Neural cell (in vitro differentiated cells): ENCODE measurements at regions not wholly inside any gene's neighbourhood (a gene's known extent, or its start where the extent isn't known, plus 50 kb on each side); places are given as distances from the start of the nearest gene placed in this dataset.
A peak's percentile ranks its signal among the peaks of the same experiment; 100 is the strongest.

Experiments
- H2AFZ ChIP-seq: fragments of 200-600, 300-800 bp; sonication (generic), shearing (Covaris generic); 2 replicates; pipeline ENCODE4 v1.6.0; 2014; ENCODE audit warnings: low read depth, mild to moderate bottlenecking, antibody characterized with exemption, low read length, moderate library complexity
- H3F3A ChIP-seq: fragments of 200-600 bp; shearing (Covaris generic); 2 replicates; pipeline ENCODE4 v1.6.1; 2016; ENCODE audit warnings: mild to moderate bottlenecking, moderate library complexity, mixed read lengths, antibody characterized with exemption, low read length; ENCODE audit not compliant: insufficient read depth, poor library complexity, severe bottlenecking
- H3K27ac ChIP-seq: fragments of 200-600, 300-800 bp; sonication (generic), shearing (Covaris generic); 2 replicates; pipeline ENCODE4 v1.5.1; 2014; ENCODE audit warnings: mild to moderate bottlenecking, low read length, moderate library complexity
- H3K27me3 ChIP-seq: fragments of 300-800, 200-600 bp; sonication (generic), shearing (Covaris generic); 2 replicates; pipeline ENCODE4 v1.6.0; 2014; ENCODE audit warnings: mild to moderate bottlenecking, low read depth, low read length, moderate library complexity; ENCODE audit not compliant: insufficient read depth
- H3K36me3 ChIP-seq: fragments of 300-800, 200-600 bp; sonication (generic), shearing (Covaris generic); 2 replicates; pipeline ENCODE4 v1.5.1; 2014; ENCODE audit warnings: mild to moderate bottlenecking, antibody characterized with exemption, low read length, moderate library complexity; ENCODE audit not compliant: insufficient read depth
- H3K4me2 ChIP-seq: fragments of 300-800, 200-600 bp; sonication (generic), shearing (Covaris generic); 2 replicates; pipeline ENCODE4 v1.6.0; 2014; ENCODE audit warnings: mild to moderate bottlenecking, low read length
- H3K4me3 ChIP-seq: fragments of 300-800, 200-600 bp; sonication (generic), shearing (Covaris generic); 2 replicates; pipeline ENCODE4 v1.5.1; 2014; ENCODE audit warnings: mild to moderate bottlenecking, low read length, moderate library complexity
- H3K79me2 ChIP-seq: fragments of 200-600 bp; shearing (Covaris generic); replicated peaks from 2 replicates; pipeline ENCODE4 v1.6.0; 2014; ENCODE audit warnings: mild to moderate bottlenecking, low read length, moderate library complexity; ENCODE audit not compliant: insufficient read depth
- H3K9ac ChIP-seq: fragments of 300-800, 200-600 bp; sonication (generic), shearing (Covaris generic); 2 replicates; pipeline ENCODE4 v1.6.1; 2016; ENCODE audit warnings: mild to moderate bottlenecking, low read length, mixed read lengths
- H3K9me2 ChIP-seq: fragments of 200-600 bp; shearing (Covaris generic); 2 replicates; pipeline ENCODE4 v1.6.1; 2016; ENCODE audit warnings: mild to moderate bottlenecking, low read length, mixed read lengths; ENCODE audit not compliant: insufficient read depth
- H3K9me3 ChIP-seq: fragments of 200-600, 300-800 bp; sonication (generic), shearing (Covaris generic); 2 replicates; pipeline ENCODE4 v1.6.1; 2016; ENCODE audit warnings: mild to moderate bottlenecking, mixed run types, low read length, moderate library complexity, mixed read lengths
- H4K20me1 ChIP-seq: fragments of 200-600 bp; shearing (Covaris generic); 2 replicates; pipeline ENCODE4 v1.6.1; 2016; ENCODE audit warnings: mild to moderate bottlenecking, mixed run types; ENCODE audit not compliant: insufficient read depth
- CTCF ChIP-seq: fragments of 450-650 bp; IDR thresholded peaks from 2 replicates; pipeline ENCODE4 v1.5.1; 2014; ENCODE audit warnings: antibody characterized with exemption, mild to moderate bottlenecking, moderate library complexity; ENCODE audit not compliant: poor library complexity, severe bottlenecking
- EP300 ChIP-seq: fragments of 450-650 bp; conservative IDR thresholded peaks from 2 replicates; pipeline ENCODE4 v1.6.1; 2014; ENCODE audit warnings: antibody characterized with exemption, mild to moderate bottlenecking, moderate library complexity; ENCODE audit not compliant: poor library complexity, severe bottlenecking
- EZH2 ChIP-seq: fragments of 200-600, 300-800 bp; shearing (Covaris generic), sonication (generic); IDR thresholded peaks from 2 replicates; pipeline ENCODE4 v1.6.1; 2014; ENCODE audit warnings: antibody characterized with exemption, low read length, borderline replicate concordance, mild to moderate bottlenecking; ENCODE audit not compliant: insufficient read depth, poor library complexity, severe bottlenecking
- MXI1 ChIP-seq: fragments of 450-650 bp; conservative IDR thresholded peaks from 2 replicates; pipeline ENCODE4 v1.6.1; 2014; ENCODE audit warnings: antibody characterized with exemption, mild to moderate bottlenecking; ENCODE audit not compliant: poor library complexity, severe bottlenecking
- POLR2AphosphoS5 ChIP-seq: IDR thresholded peaks from 2 replicates; pipeline ENCODE4 v1.6.1; 2012
- RAD21 ChIP-seq: fragments of 450-650 bp; conservative IDR thresholded peaks from 2 replicates; pipeline ENCODE4 v1.6.1; 2014; ENCODE audit warnings: antibody characterized with exemption, mild to moderate bottlenecking, moderate library complexity
- REST ChIP-seq: IDR thresholded peaks from 2 replicates; pipeline ENCODE4 v1.6.1; 2012; ENCODE audit warnings: borderline replicate concordance
- SMC3 ChIP-seq: fragments of 450-650 bp; conservative IDR thresholded peaks from 2 replicates; pipeline ENCODE4 v1.6.1; 2014; ENCODE audit warnings: antibody characterized with exemption, mild to moderate bottlenecking, moderate library complexity; ENCODE audit not compliant: poor library complexity
- TAF1 ChIP-seq: IDR thresholded peaks from 2 replicates; pipeline ENCODE4 v1.6.1; 2012; ENCODE audit warnings: low read depth

DNA sequence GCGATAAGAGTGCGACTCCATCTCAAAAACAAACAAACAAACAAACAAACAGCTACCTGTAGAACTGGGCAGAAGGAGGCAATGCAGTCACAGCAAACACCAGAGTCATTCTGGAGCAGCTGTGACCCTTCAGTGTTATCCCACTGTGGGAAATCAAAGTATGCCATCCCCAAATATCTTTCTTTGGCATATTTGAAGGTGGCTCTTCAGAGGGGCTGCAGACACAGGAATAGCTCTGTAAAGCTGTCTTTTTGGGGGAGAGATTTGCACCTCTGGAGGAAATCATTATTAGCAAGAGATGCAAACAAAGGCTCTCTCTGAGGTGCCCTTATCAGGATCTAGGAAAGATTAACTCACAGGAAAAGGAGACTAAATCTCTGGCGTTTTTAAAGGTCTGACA lies 98.5 kb upstream of the XPO1 start (continued):
- TF ChIP-seq EP300: no peak

DNA sequence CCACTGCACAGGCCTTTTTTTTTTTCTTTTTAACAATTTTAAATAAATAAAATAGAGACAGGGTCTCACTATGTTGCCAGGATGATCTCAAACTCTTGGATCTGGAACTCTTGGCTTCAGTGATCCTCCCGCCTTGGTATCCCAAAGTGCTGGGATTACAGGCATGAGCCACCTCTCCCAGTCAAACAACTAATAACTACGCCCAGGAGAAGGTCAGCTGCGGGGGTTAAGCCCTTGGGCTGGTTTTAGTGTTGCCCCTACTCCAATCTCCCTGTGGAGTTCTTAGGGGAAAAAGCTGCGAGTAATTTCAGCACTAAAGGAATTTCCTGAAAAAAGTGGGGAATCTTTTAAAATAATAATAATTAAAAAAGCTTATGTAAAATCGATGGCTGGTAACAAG lies 96.4 kb upstream of the XPO1 start:
- H3K4me2 ChIP-seq: no peak overlapping the region
- H3K27ac ChIP-seq: no peak overlapping the region
- no peaks in the 10 kb centered on the region for H3K27me3 ChIP-seq
- no peak overlapping the region for H3K4me3 ChIP-seq
- no peaks in the 10 kb centered on the region for H3K36me3 ChIP-seq
- H3K9ac ChIP-seq: no peak overlapping the region
- no peak for TF ChIP-seq RAD21
- no peak for TF ChIP-seq SMC3
- TF ChIP-seq TAF1: no peak
- no peak for TF ChIP-seq POLR2AphosphoS5
- TF ChIP-seq EP300: no peak
- TF ChIP-seq EZH2: no peak
- TF ChIP-seq MXI1: no peak
- TF ChIP-seq REST: no peak
- no peak for TF ChIP-seq CTCF
- H3K9me2 ChIP-seq: no peaks in the 10 kb centered on the region
- no peaks in the 10 kb centered on the region for H4K20me1 ChIP-seq
- H3K9me3 ChIP-seq: no peaks in the 10 kb centered on the region
- no peak overlapping the region for H2AFZ ChIP-seq
- H3K79me2 ChIP-seq: no peaks in the 10 kb centered on the region
- H3F3A ChIP-seq: no peaks in the 10 kb centered on the region

DNA sequence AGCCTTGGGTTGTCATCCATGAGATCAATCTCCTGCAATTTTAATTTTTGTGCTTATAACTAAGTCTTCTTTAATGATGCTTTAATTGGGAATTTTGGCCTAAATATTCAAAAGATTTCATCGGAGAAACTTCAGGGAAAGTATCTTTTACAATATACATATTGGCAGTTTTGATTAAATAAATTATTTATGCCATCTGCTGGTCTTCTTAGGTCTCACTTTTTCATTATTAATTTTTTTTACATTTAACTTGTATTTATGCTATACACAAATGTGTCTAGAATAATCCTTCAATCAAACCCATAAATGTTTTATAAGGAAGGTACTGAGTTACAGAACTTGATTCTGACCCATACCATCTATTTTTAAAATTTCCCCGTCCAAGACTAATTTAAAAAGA lies 95.1 kb upstream of the XPO1 start:
- H3K4me2 ChIP-seq: no peak overlapping the region
- no peaks in the 10 kb centered on the region for H3F3A ChIP-seq
- no peaks in the 10 kb centered on the region for H4K20me1 ChIP-seq
- no peaks in the 10 kb centered on the region for H3K9me2 ChIP-seq
- no peaks in the 10 kb centered on the region for H3K9me3 ChIP-seq
- H3K79me2 ChIP-seq: no peaks in the 10 kb centered on the region
- no peak overlapping the region for H3K27ac ChIP-seq
- H3K9ac ChIP-seq: no peak overlapping the region
- TF ChIP-seq POLR2AphosphoS5: no peak
- peak; percentile 18 for TF ChIP-seq CTCF
- TF ChIP-seq SMC3: peak; percentile 15
- no peaks in the 10 kb centered on the region for H3K36me3 ChIP-seq
- no peaks in the 10 kb centered on the region for H3K27me3 ChIP-seq
- no peak overlapping the region for H3K4me3 ChIP-seq
- H2AFZ ChIP-seq: no peak overlapping the region
